Adrenal gland (tissue), 5 donors: ENCODE measurements at regions not wholly inside any gene's neighbourhood (a gene's known extent, or its start where the extent isn't known, plus 50 kb on each side); places are given as distances from the start of the nearest gene placed in this dataset.

ENCODE experiments used
- POLR2A ChIP-seq, 2 donors: fragments of 450-650 bp; IDR thresholded peaks; one replicate each; pipeline ENCODE4 v1.6.1; 2017; ENCODE audit warnings: antibody characterized with exemption in 2 of 2, mild to moderate bottlenecking in 2 of 2, moderate library complexity in 1 of 2
- TF ChIP-seq, protein P1 (sequence below), 6 experiments: fragments of 450-650 bp in 4 of 6; fragments of 200-600 bp in 2 of 6; sonication (generic) in 1 of 6; IDR thresholded peaks; 1 replicate in 5 of 6; 2 replicates in 1 of 6; pipeline versions ENCODE4 v1.5.1 to v1.8.0; 2016 to 2021; ENCODE audit warnings: antibody characterized with exemption in 6 of 6, mild to moderate bottlenecking in 2 of 6, moderate library complexity in 1 of 6
- donor health status: DM: no; HTN: no; CAD: no.

DNA sequence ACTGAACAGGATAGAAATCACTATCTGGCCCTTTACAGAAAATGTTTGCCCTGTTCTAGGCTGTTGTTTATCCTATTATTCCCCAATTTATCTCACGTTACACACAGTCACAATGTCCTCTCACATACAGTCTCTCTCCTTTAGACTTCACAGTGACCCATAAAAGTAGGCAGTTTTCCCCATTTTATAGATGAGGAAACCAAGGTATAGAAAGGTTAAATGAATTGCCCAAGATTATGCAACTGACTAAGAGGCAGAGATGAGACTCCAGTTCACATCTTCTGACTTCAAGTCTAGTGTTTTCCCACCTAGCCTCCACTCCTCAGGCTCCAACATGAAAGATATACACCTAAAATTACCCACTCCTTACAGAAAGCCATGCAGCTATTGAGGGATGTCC lies 99.3 kb upstream of the PLCL2 start:
- TF ChIP-seq, protein P1, sequence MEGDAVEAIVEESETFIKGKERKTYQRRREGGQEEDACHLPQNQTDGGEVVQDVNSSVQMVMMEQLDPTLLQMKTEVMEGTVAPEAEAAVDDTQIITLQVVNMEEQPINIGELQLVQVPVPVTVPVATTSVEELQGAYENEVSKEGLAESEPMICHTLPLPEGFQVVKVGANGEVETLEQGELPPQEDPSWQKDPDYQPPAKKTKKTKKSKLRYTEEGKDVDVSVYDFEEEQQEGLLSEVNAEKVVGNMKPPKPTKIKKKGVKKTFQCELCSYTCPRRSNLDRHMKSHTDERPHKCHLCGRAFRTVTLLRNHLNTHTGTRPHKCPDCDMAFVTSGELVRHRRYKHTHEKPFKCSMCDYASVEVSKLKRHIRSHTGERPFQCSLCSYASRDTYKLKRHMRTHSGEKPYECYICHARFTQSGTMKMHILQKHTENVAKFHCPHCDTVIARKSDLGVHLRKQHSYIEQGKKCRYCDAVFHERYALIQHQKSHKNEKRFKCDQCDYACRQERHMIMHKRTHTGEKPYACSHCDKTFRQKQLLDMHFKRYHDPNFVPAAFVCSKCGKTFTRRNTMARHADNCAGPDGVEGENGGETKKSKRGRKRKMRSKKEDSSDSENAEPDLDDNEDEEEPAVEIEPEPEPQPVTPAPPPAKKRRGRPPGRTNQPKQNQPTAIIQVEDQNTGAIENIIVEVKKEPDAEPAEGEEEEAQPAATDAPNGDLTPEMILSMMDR (IDR thresholded peaks at IDR 0.05): no peak
- no peak for TF ChIP-seq POLR2A (IDR thresholded peaks at IDR 0.05)
